ENCODE measurements at regions not wholly inside any gene's neighbourhood (a gene's known extent, or its start where the extent isn't known, plus 50 kb on each side); places are given as distances from the start of the nearest gene placed in this dataset.

DNA sequence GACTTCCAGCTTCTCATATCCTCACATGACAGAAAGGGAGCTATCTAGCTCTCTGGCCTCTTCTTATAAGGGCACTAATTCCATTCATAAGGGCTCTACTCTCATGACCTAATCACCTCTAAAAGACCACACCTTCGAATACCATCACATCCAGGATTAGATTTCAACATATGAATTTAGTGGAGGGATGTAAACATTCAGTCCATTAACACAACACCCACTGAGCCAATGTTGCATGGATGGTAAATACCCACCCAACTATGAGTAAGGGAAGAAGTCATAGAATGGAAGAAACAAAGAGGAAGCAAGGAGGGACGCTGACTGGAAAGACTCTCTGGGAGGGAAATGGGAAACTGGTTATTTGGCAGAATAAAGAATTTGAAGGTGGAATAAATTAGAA lies 112.6 kb upstream of the CCDC112 start:
- TF ChIP-seq POLR2AphosphoS5 (IDR thresholded peaks at IDR 0.05; ENCODE audit: borderline replicate concordance, low read depth, low read length) (no peak), EZH2 (IDR thresholded peaks at IDR 0.05) (no peak), FOXP2 (optimal IDR thresholded peaks at IDR 0.05; ENCODE audit: control extremely low read depth, extremely low read length, insufficient read depth) (no peak)
